Endodermal cell (in vitro differentiated cells): ENCODE measurements at regions not wholly inside any gene's neighbourhood (a gene's known extent, or its start where the extent isn't known, plus 50 kb on each side); places are given as distances from the start of the nearest gene placed in this dataset.

Source experiments
- DNase-seq: peaks from one replicate; pipeline ENCODE4 v3.0.0-alpha.2; 2017
- H3K27ac ChIP-seq: 2 replicates; pipeline ENCODE4 v1.5.1; 2013; ENCODE audit warnings: mild to moderate bottlenecking, low read depth, low read length, moderate library complexity
- H3K27me3 ChIP-seq: 2 replicates; pipeline ENCODE4 v1.6.1; 2013; ENCODE audit warnings: mild to moderate bottlenecking, low read length, moderate library complexity; ENCODE audit not compliant: insufficient read depth, control insufficient read depth, poor library complexity, severe bottlenecking
- H3K36me3 ChIP-seq: 2 replicates; pipeline ENCODE4 v1.7.0; 2013; ENCODE audit warnings: mild to moderate bottlenecking, low read length, moderate library complexity; ENCODE audit not compliant: control insufficient read depth, insufficient read depth
- H3K4me1 ChIP-seq: one replicate; pipeline ENCODE4 v1.7.0; 2013; ENCODE audit warnings: low read length; ENCODE audit not compliant: control insufficient read depth, insufficient read depth
- H3K4me3 ChIP-seq: 2 replicates; pipeline ENCODE4 v1.5.1; 2013; ENCODE audit warnings: mild to moderate bottlenecking, low read length, moderate library complexity
- H3K9ac ChIP-seq: 2 replicates; pipeline ENCODE4 v1.6.1; 2013; ENCODE audit warnings: mild to moderate bottlenecking, low read length, moderate library complexity; ENCODE audit not compliant: poor library complexity, severe bottlenecking; ENCODE audit errors: extremely low read depth
- H3K9me3 ChIP-seq: 2 replicates; pipeline ENCODE4 v1.6.1; 2013; ENCODE audit warnings: mild to moderate bottlenecking, low read length, moderate library complexity; ENCODE audit not compliant: control insufficient read depth
- H3K27ac Mint-ChIP-seq: 2 replicates; pipeline ENCODE4 v1.8.0; 2020; ENCODE audit warnings: mixed read lengths
- H3K27me3 Mint-ChIP-seq: 2 replicates; pipeline ENCODE4 v1.8.0; 2021; ENCODE audit warnings: mild to moderate bottlenecking, mixed read lengths; ENCODE audit not compliant: insufficient read depth
- H3K36me3 Mint-ChIP-seq: 2 replicates; pipeline ENCODE4 v1.8.0; 2020; ENCODE audit warnings: low read depth, mixed read lengths
- H3K4me1 Mint-ChIP-seq: 2 replicates; pipeline ENCODE4 v1.8.0; 2020; ENCODE audit warnings: mixed read lengths
- H3K4me3 Mint-ChIP-seq: 2 replicates; pipeline ENCODE4 v1.8.0; 2020; ENCODE audit warnings: mild to moderate bottlenecking, moderate library complexity, mixed read lengths
- H3K9me3 Mint-ChIP-seq: 2 replicates; pipeline ENCODE4 v1.8.0; 2020; ENCODE audit warnings: mild to moderate bottlenecking, mixed read lengths
- CTCF ChIP-seq: fragments of 200-600 bp; sonication (generic); conservative IDR thresholded peaks from 2 replicates; pipeline ENCODE4 v1.5.0; 2021; ENCODE audit warnings: antibody characterized with exemption, mild to moderate bottlenecking
- WGBS, 2 experiments: methylation state at CpG; one replicate each; pipeline versions ENCODE4 v1.1.5 to v1.1.7; 2013; ENCODE audit warnings: missing lambda C conversion rate in 2 of 2, mixed read lengths in 1 of 2; ENCODE audit not compliant: insufficient coverage in 1 of 2, insufficient read length in 1 of 2; 5-methylcytosine and 5-hydroxymethylcytosine counted together

- no peak overlapping the region for H3K4me3 ChIP-seq
- no peak for TF ChIP-seq CTCF
- 87 to 94% methylated on average over 6 to 7 of the region's 7 CpGs for WGBS, 2 experiments
- H3K4me3 Mint-ChIP-seq = no peak overlapping the region
- H3K27me3 ChIP-seq = no peaks in the 10 kb centered on the region
- H3K9me3 ChIP-seq = no peaks in the 10 kb centered on the region
- no peaks in the 10 kb centered on the region for H3K9me3 Mint-ChIP-seq
- H3K9ac ChIP-seq = no peak overlapping the region
- peaks cover 17% of the 10 kb centered on the region for H3K4me1 Mint-ChIP-seq
- H3K4me1 ChIP-seq = peaks cover 12% of the 10 kb centered on the region
- no peaks in the 10 kb centered on the region for H3K27me3 Mint-ChIP-seq
- H3K36me3 ChIP-seq = no peaks in the 10 kb centered on the region
- H3K27ac ChIP-seq = no peak overlapping the region
- no peak for DNase-seq
- H3K27ac Mint-ChIP-seq = no peak overlapping the region
- H3K36me3 Mint-ChIP-seq = no peaks in the 10 kb centered on the region
These were observed 212.5 kb upstream of the CELF2 start for GRCh38 chr10:10804998-10805740.

GRCh38 chr10:10807106-10807505, 210.6 kb upstream of the CELF2 start:
- no peaks in the 10 kb centered on the region for H3K27me3 ChIP-seq
- Mint-ChIP-seq H3K4me1 (peaks cover 17% of the 10 kb centered on the region), H3K36me3 (no peaks in the 10 kb centered on the region), H3K4me3 (no peak overlapping the region), H3K27me3 (no peaks in the 10 kb centered on the region), H3K27ac (no peak overlapping the region), H3K9me3 (peaks cover 2% of the 10 kb centered on the region)
- no peak overlapping the region for H3K9ac ChIP-seq
- no peak overlapping the region for H3K27ac ChIP-seq
- WGBS, 2 experiments = 100% methylated on average over 1 of the region's 1 CpG; no CpG with 5 or more reads in 1 of the 2 experiments
- no peak for TF ChIP-seq CTCF
- H3K4me3 ChIP-seq = no peak overlapping the region
- no peaks in the 10 kb centered on the region for H3K9me3 ChIP-seq
- H3K36me3 ChIP-seq = no peaks in the 10 kb centered on the region
- no peak for DNase-seq
- peaks cover 12% of the 10 kb centered on the region for H3K4me1 ChIP-seq

- H3K4me1 ChIP-seq = peaks cover 6% of the 10 kb centered on the region
- DNase-seq = no peak
- no peak overlapping the region for H3K4me3 ChIP-seq
- no peak overlapping the region for H3K9ac ChIP-seq
- 93% methylated on average over 1 of the region's 1 CpG; no CpG with 5 or more reads in 1 of the 2 experiments for WGBS, 2 experiments
- H3K27me3 ChIP-seq = no peaks in the 10 kb centered on the region
- no peaks in the 10 kb centered on the region for H3K36me3 ChIP-seq
- Mint-ChIP-seq H3K4me1 (peaks cover 17% of the 10 kb centered on the region), H3K9me3 (peaks cover 2% of the 10 kb centered on the region), H3K27me3 (peaks cover 7% of the 10 kb centered on the region), H3K4me3 (no peak overlapping the region), H3K27ac (no peak overlapping the region), H3K36me3 (no peaks in the 10 kb centered on the region)
- TF ChIP-seq CTCF = no peak
- H3K9me3 ChIP-seq = no peaks in the 10 kb centered on the region
- no peak overlapping the region for H3K27ac ChIP-seq
These were observed 206.1 kb upstream of the CELF2 start for GRCh38 chr10:10811562-10811961.
